ENCODE measurements at regions not wholly inside any gene's neighbourhood (a gene's known extent, or its start where the extent isn't known, plus 50 kb on each side); places are given as distances from the start of the nearest gene placed in this dataset.

DNA sequence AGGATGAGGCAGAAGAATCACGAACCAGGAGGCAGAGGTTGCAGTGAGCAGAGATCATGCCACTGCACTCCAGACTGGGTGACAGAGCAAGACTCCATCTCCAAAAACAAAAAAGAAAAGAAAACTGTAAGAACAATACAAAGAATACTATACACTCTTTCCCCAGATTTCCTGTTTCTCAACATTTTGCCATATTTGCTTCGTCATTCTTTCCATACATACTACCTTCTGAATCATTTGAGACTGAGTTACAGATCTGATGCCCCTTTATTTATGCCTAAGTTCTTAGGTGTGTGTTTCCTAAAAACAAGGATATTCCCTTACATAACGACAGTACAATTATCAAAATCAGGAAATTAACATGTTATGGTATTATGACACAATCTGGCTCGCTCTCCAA is 168.4 kb upstream of the CELF2 start:
- Histone ChIP-seq H3K9me3 (0 out of 3 replicates have a peak, but pooled peaks cover 9% of the 10 kb centered on the region), H3K4me3 (no peak overlapping the region), H3K27ac (no peak overlapping the region), H3K4me2 (no peak overlapping the region), H3K4me1 (no peaks in the 10 kb centered on the region)
- 4% methylated on average over 4 of the region's 4 CpGs for WGBS (ENCODE audit: missing lambda C conversion rate)
- ChIA-PET POLR2A (no interaction called here), CTCF (interaction anchor here (0.6 kb wide), 1 partner anchor 159 kb away, joined by 3 read pairs; no protein-coding TSS in a partner anchor)
- FAIRE-seq (no peak), ATAC-seq (no peak), DNase-seq (ENCODE audit: low read depth in 1 of 2, low spot score in 1 of 2) (no peak)
- TF ChIP-seq SREBF2 (IDR thresholded peaks at IDR 0.05) (no peak), KDM1A (IDR thresholded peaks at IDR 0.05; ENCODE audit: low read depth) (no peak), RARB (CRISPR knock-in tag; IDR thresholded peaks at IDR 0.05) (no peak), PHF8 (IDR thresholded peaks at IDR 0.05; ENCODE audit: borderline replicate concordance, low read depth) (no peak), JUN (IDR thresholded peaks at IDR 0.05) (no peak), RAD21 (conservative IDR thresholded peaks at IDR 0.05 in 1 of 2, IDR thresholded peaks at IDR 0.05 in 1 of 2) (no peak), GATA3 (IDR thresholded peaks at IDR 0.05; ENCODE audit: borderline replicate concordance) (no peak), CHD2 (IDR thresholded peaks at IDR 0.05; ENCODE audit: low read length, partially characterized antibody) (no peak), ZFP36 (IDR thresholded peaks at IDR 0.05; ENCODE audit: borderline replicate concordance, partially characterized antibody) (no peak), CBX2 (IDR thresholded peaks at IDR 0.05; ENCODE audit: borderline replicate concordance, low read depth) (no peak), ELK1 (IDR thresholded peaks at IDR 0.05; ENCODE audit: low read depth, low read length) (no peak), ESRRA (IDR thresholded peaks at IDR 0.05; ENCODE audit: borderline replicate concordance, low read length) (no peak), RCOR1 (IDR thresholded peaks at IDR 0.05; ENCODE audit: low read depth, low read length) (no peak), EP300 (IDR thresholded peaks at IDR 0.05) (no peak)
- TF ChIP-seq, protein P1, sequence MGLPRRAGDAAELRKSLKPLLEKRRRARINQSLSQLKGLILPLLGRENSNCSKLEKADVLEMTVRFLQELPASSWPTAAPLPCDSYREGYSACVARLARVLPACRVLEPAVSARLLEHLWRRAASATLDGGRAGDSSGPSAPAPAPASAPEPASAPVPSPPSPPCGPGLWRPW (IDR thresholded peaks at IDR 0.05), result no peak
- TF ChIP-seq, protein P2, sequence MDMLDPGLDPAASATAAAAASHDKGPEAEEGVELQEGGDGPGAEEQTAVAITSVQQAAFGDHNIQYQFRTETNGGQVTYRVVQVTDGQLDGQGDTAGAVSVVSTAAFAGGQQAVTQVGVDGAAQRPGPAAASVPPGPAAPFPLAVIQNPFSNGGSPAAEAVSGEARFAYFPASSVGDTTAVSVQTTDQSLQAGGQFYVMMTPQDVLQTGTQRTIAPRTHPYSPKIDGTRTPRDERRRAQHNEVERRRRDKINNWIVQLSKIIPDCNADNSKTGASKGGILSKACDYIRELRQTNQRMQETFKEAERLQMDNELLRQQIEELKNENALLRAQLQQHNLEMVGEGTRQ (IDR thresholded peaks at IDR 0.05), result no peak

- CTCF ChIA-PET, result no interaction called here
- FAIRE-seq, result no peak
Observed at GRCh38 chr10:10850214-10850613, 167.5 kb upstream of the CELF2 start.

More at GRCh38 chr10:10850214-10850613, 167.5 kb upstream of the CELF2 start:
- 0 out of 3 replicates have a peak, but pooled peaks cover 9% of the 10 kb centered on the region for H3K9me3 ChIP-seq
- 24% methylated on average over 3 of the region's 3 CpGs for WGBS (ENCODE audit: missing lambda C conversion rate)
- no peak overlapping the region for H3K27ac ChIP-seq
- POLR2A ChIA-PET, result no interaction called here
- no peaks in the 10 kb centered on the region for H3K4me1 ChIP-seq
- no peak overlapping the region for H3K4me2 ChIP-seq
- ATAC-seq, result no peak
- H3K4me3 ChIP-seq, result no peak overlapping the region
- no peak for DNase-seq (ENCODE audit: low read depth in 1 of 2, low spot score in 1 of 2)
- TF ChIP-seq ATOH8 (CRISPR knock-in tag; IDR thresholded peaks at IDR 0.05; ENCODE audit: low read depth) (no peak), CEBPB (IDR thresholded peaks at IDR 0.05) (no peak), SMC3 (IDR thresholded peaks at IDR 0.05) (no peak), HDAC2 (IDR thresholded peaks at IDR 0.05) (no peak), GATA3 (IDR thresholded peaks at IDR 0.05; ENCODE audit: borderline replicate concordance) (no peak)
- TF ChIP-seq, protein P3, sequence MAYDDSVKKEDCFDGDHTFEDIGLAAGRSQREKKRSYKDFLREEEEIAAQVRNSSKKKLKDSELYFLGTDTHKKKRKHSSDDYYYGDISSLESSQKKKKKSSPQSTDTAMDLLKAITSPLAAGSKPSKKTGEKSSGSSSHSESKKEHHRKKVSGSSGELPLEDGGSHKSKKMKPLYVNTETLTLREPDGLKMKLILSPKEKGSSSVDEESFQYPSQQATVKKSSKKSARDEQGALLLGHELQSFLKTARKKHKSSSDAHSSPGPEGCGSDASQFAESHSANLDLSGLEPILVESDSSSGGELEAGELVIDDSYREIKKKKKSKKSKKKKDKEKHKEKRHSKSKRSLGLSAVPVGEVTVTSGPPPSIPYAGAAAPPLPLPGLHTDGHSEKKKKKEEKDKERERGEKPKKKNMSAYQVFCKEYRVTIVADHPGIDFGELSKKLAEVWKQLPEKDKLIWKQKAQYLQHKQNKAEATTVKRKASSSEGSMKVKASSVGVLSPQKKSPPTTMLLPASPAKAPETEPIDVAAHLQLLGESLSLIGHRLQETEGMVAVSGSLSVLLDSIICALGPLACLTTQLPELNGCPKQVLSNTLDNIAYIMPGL (CRISPR knock-in tag; IDR thresholded peaks at IDR 0.05; ENCODE audit: borderline replicate concordance), result no peak
- TF ChIP-seq, protein P4, sequence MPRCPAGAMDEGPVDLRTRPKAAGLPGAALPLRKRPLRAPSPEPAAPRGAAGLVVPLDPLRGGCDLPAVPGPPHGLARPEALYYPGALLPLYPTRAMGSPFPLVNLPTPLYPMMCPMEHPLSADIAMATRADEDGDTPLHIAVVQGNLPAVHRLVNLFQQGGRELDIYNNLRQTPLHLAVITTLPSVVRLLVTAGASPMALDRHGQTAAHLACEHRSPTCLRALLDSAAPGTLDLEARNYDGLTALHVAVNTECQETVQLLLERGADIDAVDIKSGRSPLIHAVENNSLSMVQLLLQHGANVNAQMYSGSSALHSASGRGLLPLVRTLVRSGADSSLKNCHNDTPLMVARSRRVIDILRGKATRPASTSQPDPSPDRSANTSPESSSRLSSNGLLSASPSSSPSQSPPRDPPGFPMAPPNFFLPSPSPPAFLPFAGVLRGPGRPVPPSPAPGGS (IDR thresholded peaks at IDR 0.05), result no peak
